ENCODE measurements at regions not wholly inside any gene's neighbourhood (a gene's known extent, or its start where the extent isn't known, plus 50 kb on each side); places are given as distances from the start of the nearest gene placed in this dataset.

- no peaks in the 10 kb centered on the region for H4K20me1 ChIP-seq (ENCODE audit: insufficient read depth, low read length)
- H3K9me2 ChIP-seq (ENCODE audit: low read depth, low read length): no peaks in the 10 kb centered on the region
- no peaks in the 10 kb centered on the region for H3K79me2 ChIP-seq (ENCODE audit: insufficient read depth, low read length)
- no peak overlapping the region for H3K4me3 ChIP-seq (ENCODE audit: low read depth, low read length, poor library complexity, severe bottlenecking)
- no peak overlapping the region for H3K27ac ChIP-seq (ENCODE audit: low read depth, low read length, poor library complexity, severe bottlenecking)
- no peak overlapping the region for H3K9ac ChIP-seq (ENCODE audit: low read length)
- no peaks in the 10 kb centered on the region for H3K9me3 ChIP-seq (ENCODE audit: low read length)
- no peaks in the 10 kb centered on the region for H3F3A ChIP-seq (ENCODE audit: insufficient read depth, low read length)
- H3K4me1 ChIP-seq (ENCODE audit: insufficient read depth, low read length, severe bottlenecking): no peaks in the 10 kb centered on the region
- H3K27me3 ChIP-seq (ENCODE audit: insufficient read depth, low read length): no peaks in the 10 kb centered on the region
- no peaks in the 10 kb centered on the region for H3K36me3 ChIP-seq (ENCODE audit: insufficient read depth, low read length)
- TF ChIP-seq CTCF (IDR thresholded peaks at IDR 0.05; ENCODE audit: low read length) (no peak), EZH2 (IDR thresholded peaks at IDR 0.05; ENCODE audit: borderline replicate concordance, low read length) (no peak)
- H2AFZ ChIP-seq (ENCODE audit: low read length): no peak overlapping the region
- H3K4me2 ChIP-seq (ENCODE audit: low read length): no peak overlapping the region
These were observed 358.2 kb upstream of the CLNK start for GRCh38 chr4:11042760-11043159.

- no peaks in the 10 kb centered on the region for H3F3A ChIP-seq (ENCODE audit: insufficient read depth, low read length)
- H3K36me3 ChIP-seq (ENCODE audit: insufficient read depth, low read length): no peaks in the 10 kb centered on the region
These were observed 355.1 kb upstream of the CLNK start for GRCh38 chr4:11039634-11040131.

GRCh38 chr4:11038926-11039325 lies 354.4 kb upstream of the CLNK start:
- no peaks in the 10 kb centered on the region for H3K36me3 ChIP-seq (ENCODE audit: insufficient read depth, low read length)
- no peak overlapping the region for H3K9ac ChIP-seq (ENCODE audit: low read length)
- H3K27ac ChIP-seq (ENCODE audit: low read depth, low read length, poor library complexity, severe bottlenecking): no peak overlapping the region
- no peak overlapping the region for H3K4me2 ChIP-seq (ENCODE audit: low read length)
- H3K4me1 ChIP-seq (ENCODE audit: insufficient read depth, low read length, severe bottlenecking): no peaks in the 10 kb centered on the region
- no peaks in the 10 kb centered on the region for H3K9me2 ChIP-seq (ENCODE audit: low read depth, low read length)
- H3K4me3 ChIP-seq (ENCODE audit: low read depth, low read length, poor library complexity, severe bottlenecking): no peak overlapping the region
- H4K20me1 ChIP-seq (ENCODE audit: insufficient read depth, low read length): no peaks in the 10 kb centered on the region
- H2AFZ ChIP-seq (ENCODE audit: low read length): no peak overlapping the region
- no peaks in the 10 kb centered on the region for H3K9me3 ChIP-seq (ENCODE audit: low read length)
- no peaks in the 10 kb centered on the region for H3K27me3 ChIP-seq (ENCODE audit: insufficient read depth, low read length)
- TF ChIP-seq CTCF (IDR thresholded peaks at IDR 0.05; ENCODE audit: low read length) (no peak), EZH2 (IDR thresholded peaks at IDR 0.05; ENCODE audit: borderline replicate concordance, low read length) (no peak)
- no peaks in the 10 kb centered on the region for H3F3A ChIP-seq (ENCODE audit: insufficient read depth, low read length)
- no peaks in the 10 kb centered on the region for H3K79me2 ChIP-seq (ENCODE audit: insufficient read depth, low read length)

More at GRCh38 chr4:11039634-11040131, 355.1 kb upstream of the CLNK start:
- Histone ChIP-seq H3K27ac (ENCODE audit: low read depth, low read length, poor library complexity, severe bottlenecking) (no peak overlapping the region), H3K9me3 (ENCODE audit: low read length) (no peaks in the 10 kb centered on the region), H3K9ac (ENCODE audit: low read length) (no peak overlapping the region), H3K4me2 (ENCODE audit: low read length) (no peak overlapping the region), H3K27me3 (ENCODE audit: insufficient read depth, low read length) (no peaks in the 10 kb centered on the region), H3K4me3 (ENCODE audit: low read depth, low read length, poor library complexity, severe bottlenecking) (no peak overlapping the region), H3K79me2 (ENCODE audit: insufficient read depth, low read length) (no peaks in the 10 kb centered on the region), H4K20me1 (ENCODE audit: insufficient read depth, low read length) (no peaks in the 10 kb centered on the region), H2AFZ (ENCODE audit: low read length) (no peak overlapping the region), H3K9me2 (ENCODE audit: low read depth, low read length) (no peaks in the 10 kb centered on the region), H3K4me1 (ENCODE audit: insufficient read depth, low read length, severe bottlenecking) (no peaks in the 10 kb centered on the region)
- TF ChIP-seq EZH2 (IDR thresholded peaks at IDR 0.05; ENCODE audit: borderline replicate concordance, low read length): no peak

- Histone ChIP-seq H3K4me3 (ENCODE audit: low read depth, low read length, poor library complexity, severe bottlenecking) (no peak overlapping the region), H3K27ac (ENCODE audit: low read depth, low read length, poor library complexity, severe bottlenecking) (no peak overlapping the region), H3F3A (ENCODE audit: insufficient read depth, low read length) (no peaks in the 10 kb centered on the region), H3K4me2 (ENCODE audit: low read length) (no peak overlapping the region), H3K4me1 (ENCODE audit: insufficient read depth, low read length, severe bottlenecking) (no peaks in the 10 kb centered on the region), H3K79me2 (ENCODE audit: insufficient read depth, low read length) (no peaks in the 10 kb centered on the region), H3K36me3 (ENCODE audit: insufficient read depth, low read length) (no peaks in the 10 kb centered on the region), H3K27me3 (ENCODE audit: insufficient read depth, low read length) (no peaks in the 10 kb centered on the region), H2AFZ (ENCODE audit: low read length) (no peak overlapping the region), H4K20me1 (ENCODE audit: insufficient read depth, low read length) (no peaks in the 10 kb centered on the region), H3K9me2 (ENCODE audit: low read depth, low read length) (no peaks in the 10 kb centered on the region), H3K9ac (ENCODE audit: low read length) (no peak overlapping the region), H3K9me3 (ENCODE audit: low read length) (no peaks in the 10 kb centered on the region)
- no peak for TF ChIP-seq CTCF (IDR thresholded peaks at IDR 0.05; ENCODE audit: low read length)
- no peak for TF ChIP-seq EZH2 (IDR thresholded peaks at IDR 0.05; ENCODE audit: borderline replicate concordance, low read length)
These were observed 353.1 kb upstream of the CLNK start for GRCh38 chr4:11037637-11038036.

All from OCI-LY1 (cell line).